ENCODE measurements at regions not wholly inside any gene's neighbourhood (a gene's known extent, or its start where the extent isn't known, plus 50 kb on each side); places are given as distances from the start of the nearest gene placed in this dataset.
"Not testable (repeated sequence)": the region's sequence is repeated elsewhere in the genome, so short reads cannot be mapped to it uniquely, and the experiment has no call there.

GRCh38 chr9:11506980-11507379, 894.2 kb upstream of the PTPRD start:
- no peak for DNase-seq (ENCODE audit: low spot score)

DNA sequence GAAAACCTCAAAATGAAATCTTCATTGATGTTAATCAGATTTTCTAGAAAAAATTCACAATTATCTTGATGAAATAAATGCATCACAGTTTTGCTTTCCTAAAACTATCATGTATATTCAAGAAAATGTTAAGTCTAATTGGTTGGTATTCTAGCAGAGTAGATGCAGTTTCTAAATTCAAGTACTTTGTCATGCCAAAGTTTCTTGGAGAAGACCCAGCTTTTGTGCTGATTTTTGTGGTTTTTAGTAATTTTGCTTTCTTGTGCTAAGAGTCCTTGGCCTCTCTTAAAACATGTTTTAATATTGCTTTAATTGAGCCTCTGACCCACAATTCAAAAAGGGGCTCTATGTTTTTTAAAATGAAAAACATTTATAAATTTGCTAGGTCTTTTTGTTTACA, 924.8 kb upstream of the PTPRD start:
- DNase-seq (ENCODE audit: low spot score) = no peak

- DNase-seq (ENCODE audit: low spot score) = no peak
Measured at GRCh38 chr9:11542781-11543180, 930.0 kb upstream of the PTPRD start.

- DNase-seq (ENCODE audit: low spot score) = no peak
Measured at GRCh38 chr9:11546231-11546630, 933.4 kb upstream of the PTPRD start.

DNA sequence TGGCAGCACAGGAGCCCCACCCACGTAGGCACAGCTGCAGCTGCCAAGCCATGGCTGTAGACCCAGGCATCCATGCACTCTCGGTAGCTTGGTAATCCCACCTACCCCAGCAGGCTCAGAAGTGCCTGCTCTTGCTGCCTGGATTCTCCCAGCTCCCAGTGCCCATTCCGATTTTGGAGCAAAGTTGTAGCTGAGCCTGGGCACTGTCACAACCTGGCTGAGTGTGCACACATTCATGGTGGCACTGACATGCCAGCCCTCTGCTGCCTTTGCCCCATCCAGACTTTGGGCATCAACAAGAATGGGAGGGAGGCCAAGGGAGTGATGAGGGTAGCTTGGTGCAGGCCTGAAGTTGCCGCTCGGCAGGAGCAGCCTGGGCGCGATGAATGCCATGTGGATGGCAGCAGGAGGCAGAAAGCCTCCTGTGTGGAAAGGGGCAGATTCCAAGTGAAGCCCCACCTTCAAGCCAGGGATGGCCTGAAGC, 936.6 kb upstream of the PTPRD start:
- DNase-seq (ENCODE audit: low spot score) = no peak

DNA sequence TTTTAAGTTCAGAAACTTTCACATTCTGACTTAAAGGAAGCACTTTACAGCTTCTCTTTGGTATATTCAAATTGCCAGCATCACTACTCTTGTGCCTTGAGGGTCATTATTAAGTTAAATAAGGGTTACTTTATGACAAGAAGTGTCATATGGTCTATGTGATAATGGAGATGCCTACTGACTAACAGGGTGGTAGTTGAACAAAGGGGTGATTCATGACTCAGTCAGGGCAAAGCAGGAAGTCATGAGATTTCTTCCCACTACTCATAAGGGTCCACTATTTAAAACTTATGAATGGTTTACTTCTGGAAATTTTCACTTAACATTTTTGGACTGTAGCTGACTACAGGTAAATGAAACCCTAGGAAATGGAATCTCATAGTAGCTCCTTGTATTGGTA, 938.3 kb upstream of the PTPRD start:
- DNase-seq (ENCODE audit: low spot score) = no peak

- no peak for DNase-seq (ENCODE audit: low spot score)
Measured at GRCh38 chr9:11558043-11558442, 945.2 kb upstream of the PTPRD start.

- DNase-seq (ENCODE audit: low spot score) = no peak
Measured at GRCh38 chr9:11559001-11559776, 946.4 kb upstream of the PTPRD start.

- DNase-seq (ENCODE audit: low spot score) = no peak
Measured at GRCh38 chr9:11577522-11577921, 964.7 kb upstream of the PTPRD start.

DNA sequence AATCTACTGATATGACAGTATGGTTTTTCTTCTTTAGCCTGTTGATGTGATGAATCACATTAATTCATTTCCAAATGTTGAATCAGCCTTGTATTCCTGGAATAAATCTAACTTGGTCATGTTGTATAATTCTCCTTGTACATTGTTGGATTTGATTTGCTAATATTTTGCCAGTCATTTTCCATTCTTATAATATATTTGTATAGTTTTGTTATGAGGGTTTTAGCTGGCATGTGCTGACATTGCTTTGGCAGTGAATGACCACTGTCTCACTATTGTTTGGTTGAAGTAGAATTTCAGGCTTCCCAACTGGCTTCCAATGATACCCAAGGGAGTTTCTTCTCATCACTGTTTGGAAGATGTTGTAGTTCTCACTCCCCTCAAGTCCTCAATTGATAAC, 983.0 kb upstream of the PTPRD start:
- no peak for DNase-seq (ENCODE audit: low spot score)

DNA sequence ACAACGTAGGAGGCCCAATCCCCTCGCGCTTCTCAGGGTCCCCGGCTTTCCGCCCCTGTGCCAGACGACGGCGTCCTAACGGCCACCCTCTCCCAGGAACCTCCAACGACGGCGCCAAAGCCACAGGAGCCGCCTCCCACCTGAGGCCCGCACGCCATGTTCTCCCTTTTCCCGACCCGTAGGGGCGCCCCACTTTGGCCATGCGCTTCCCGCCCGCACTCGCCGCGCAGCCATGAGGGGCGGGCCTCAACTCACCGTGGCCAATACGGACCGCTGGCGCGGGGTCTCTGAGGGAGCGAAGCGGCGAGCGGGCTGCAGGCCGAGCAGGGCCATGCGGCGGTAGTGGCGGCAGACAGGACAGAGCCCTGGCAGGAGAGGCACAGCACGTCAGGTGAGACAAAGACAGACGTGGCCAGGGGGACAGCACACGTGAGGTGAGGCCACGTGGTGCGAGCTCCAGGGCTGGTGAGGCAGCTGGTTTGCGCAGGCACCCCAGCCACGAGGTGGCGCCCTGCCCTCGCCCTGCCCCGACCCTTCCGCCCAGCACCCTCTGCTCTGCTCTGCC, 1005.5 kb upstream of the PTPRD start:
- no peak for DNase-seq (ENCODE audit: low spot score)

- no peak for DNase-seq (ENCODE audit: low spot score)
Measured at GRCh38 chr9:11632691-11633090, 1019.9 kb upstream of the PTPRD start.

- no peak for DNase-seq (ENCODE audit: low spot score)
Measured at GRCh38 chr9:11646831-11647230, 1034.0 kb upstream of the PTPRD start.

DNA sequence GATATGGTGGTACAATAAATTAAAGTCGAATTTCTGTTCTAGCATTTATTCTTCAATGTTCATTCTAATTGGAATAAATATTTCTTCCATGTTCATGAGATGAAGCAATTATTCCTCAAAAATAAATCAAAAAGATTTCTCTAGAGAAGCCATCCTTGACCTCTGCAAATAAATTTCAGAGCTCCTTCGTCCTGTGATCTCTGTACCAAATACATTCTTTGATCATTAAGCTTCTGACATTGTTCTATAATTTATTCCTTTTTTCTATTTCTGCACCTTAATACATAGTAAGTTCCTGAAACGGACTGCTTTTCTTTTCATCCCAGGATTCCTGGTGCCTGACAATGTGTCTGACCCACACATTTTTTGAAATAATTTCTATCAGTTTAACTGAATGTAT, 1039.3 kb upstream of the TYRP1 start:
- no peak for DNase-seq (ENCODE audit: low spot score)

- DNase-seq (ENCODE audit: low spot score) = no peak
Measured at GRCh38 chr9:11663913-11664312, 1029.3 kb upstream of the TYRP1 start.

GRCh38 chr9:11676821-11677220, 1016.4 kb upstream of the TYRP1 start:
- DNase-seq (ENCODE audit: low spot score) = no peak

GRCh38 chr9:11686733-11687132, 1006.5 kb upstream of the TYRP1 start:
- no peak for DNase-seq (ENCODE audit: low spot score)

DNA sequence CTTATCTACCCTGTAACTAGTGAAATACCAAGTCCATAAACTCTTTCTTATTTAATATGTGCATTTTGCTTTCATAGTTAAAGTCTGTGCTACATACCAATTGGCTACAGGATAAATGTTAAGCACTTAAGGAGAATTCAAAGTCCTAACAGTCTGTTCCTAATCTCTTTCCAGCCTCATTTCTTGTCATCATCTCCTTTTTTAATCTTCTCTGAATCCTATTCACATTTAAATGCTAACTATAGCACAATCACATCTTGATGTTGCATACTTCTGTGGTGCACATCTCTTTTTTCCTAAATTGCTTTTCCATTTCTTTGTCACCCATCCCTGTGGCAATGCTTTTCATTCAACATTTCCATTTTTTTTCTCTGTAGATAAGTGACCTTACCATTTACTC, 996.1 kb upstream of the TYRP1 start:
- no peak for DNase-seq (ENCODE audit: low spot score)

DNA sequence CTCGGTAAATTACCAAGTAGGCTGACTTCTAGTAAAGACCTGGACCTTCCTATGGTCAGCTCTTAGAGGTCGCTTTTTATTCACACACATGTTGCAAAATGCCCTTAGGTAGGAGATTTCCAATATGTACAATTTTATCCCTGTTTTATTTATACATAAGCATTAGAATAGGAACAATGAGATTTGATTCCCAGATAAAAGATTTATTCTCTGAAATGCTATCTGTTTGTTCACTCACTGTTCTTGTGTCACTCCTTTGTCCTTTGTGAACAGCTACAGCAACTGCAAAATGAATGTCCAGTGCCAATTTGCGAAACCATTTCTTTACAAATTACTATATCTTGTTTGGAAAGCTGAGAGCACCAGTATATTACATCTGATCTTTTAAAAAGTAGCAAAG, 991.5 kb upstream of the TYRP1 start:
- no peak for DNase-seq (ENCODE audit: low spot score)

DNA sequence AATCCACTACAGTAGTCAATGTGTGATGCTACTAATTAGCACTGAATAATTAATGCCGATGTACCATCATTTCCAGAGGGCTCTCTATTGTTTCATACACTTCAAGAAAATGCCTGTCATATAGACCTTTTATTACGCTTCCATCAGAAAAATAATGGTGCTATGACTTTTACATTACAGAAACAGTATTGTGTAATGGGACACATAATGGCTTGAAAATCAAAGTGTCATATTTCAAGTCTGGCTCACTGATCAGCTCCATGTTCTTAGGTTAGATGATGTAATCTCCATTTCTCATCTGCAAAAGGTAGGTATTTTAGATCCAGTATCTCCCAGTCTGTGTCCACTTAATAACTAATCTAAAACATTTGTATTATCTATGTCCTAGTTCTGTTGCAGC, 990.6 kb upstream of the TYRP1 start:
- DNase-seq (ENCODE audit: low spot score) = no peak

GRCh38 chr9:11704198-11704597, 989.0 kb upstream of the TYRP1 start:
- DNase-seq (ENCODE audit: low spot score) = not testable (repeated sequence)

GRCh38 chr9:11708899-11709298, 984.3 kb upstream of the TYRP1 start:
- DNase-seq (ENCODE audit: low spot score) = no peak

DNA sequence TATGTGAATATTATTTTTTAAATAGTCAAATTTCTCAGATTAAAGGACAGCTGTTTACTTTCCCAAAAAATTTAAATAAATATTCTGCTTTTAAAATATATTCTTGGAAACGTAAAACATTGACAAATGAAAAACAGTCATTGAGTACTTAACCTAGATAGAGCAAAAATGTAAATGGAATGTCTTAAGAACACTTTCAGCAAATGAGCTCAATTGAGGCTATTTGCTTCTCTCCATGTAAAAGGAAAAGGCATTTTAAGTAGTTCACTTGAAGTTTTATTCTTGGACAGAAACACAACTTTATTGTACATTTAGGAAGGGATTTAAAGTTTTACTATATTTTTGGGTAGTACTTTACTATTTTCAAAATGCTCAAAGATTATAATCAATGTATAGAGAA, 983.6 kb upstream of the TYRP1 start:
- no peak for DNase-seq (ENCODE audit: low spot score)

GRCh38 chr9:11713077-11713476, 980.1 kb upstream of the TYRP1 start:
- DNase-seq (ENCODE audit: low spot score) = no peak
